Transverse colon (tissue), 4 donors: ENCODE measurements at regions not wholly inside any gene's neighbourhood (a gene's known extent, or its start where the extent isn't known, plus 50 kb on each side); places are given as distances from the start of the nearest gene placed in this dataset.

Experiments used
- DNase-seq: peaks from one replicate; pipeline ENCODE4 v3.0.0-alpha.2; 2019
- H3K27ac ChIP-seq, 4 donors: fragments of 200-600 bp; sonication (generic); 2 replicates each; pipeline ENCODE4 v1.5.1; 2016 to 2018; ENCODE audit warnings: inconsistent platforms in 4 of 4
- H3K27me3 ChIP-seq: fragments of 200-600 bp; sonication (generic); 2 replicates; pipeline ENCODE4 v1.5.1; 2017; ENCODE audit warnings: inconsistent platforms
- H3K36me3 ChIP-seq, 4 donors: fragments of 200-600 bp; sonication (generic); 2 replicates each; pipeline ENCODE4 v1.5.1; 2017 to 2019; ENCODE audit warnings: inconsistent platforms in 4 of 4
- H3K4me1 ChIP-seq, 4 donors: fragments of 200-600 bp; sonication (generic); 2 replicates each; pipeline ENCODE4 v1.5.1; 2017 to 2020; ENCODE audit warnings: inconsistent platforms in 4 of 4
- H3K4me3 ChIP-seq, 4 donors: fragments of 200-600 bp; sonication (generic); 1 replicate in 1 of 4; 2 replicates in 3 of 4; pipeline versions ENCODE4 v1.5.1 to v1.6.1; 2017 to 2019; ENCODE audit warnings: inconsistent platforms in 4 of 4
- H3K9me3 ChIP-seq, 2 donors: fragments of 200-600 bp; sonication (generic); 2 replicates each; pipeline ENCODE4 v1.5.1; 2017 to 2019; ENCODE audit warnings: inconsistent platforms in 2 of 2
- CTCF ChIP-seq, 5 experiments: fragments of 200-600 bp in 3 of 5; fragments of 450-650 bp in 2 of 5; sonication (generic) in 3 of 5; IDR thresholded peaks; 1 replicate in 2 of 5; 2 replicates in 3 of 5; pipeline ENCODE4 v1.5.1; 2016 to 2017; ENCODE audit warnings: antibody characterized with exemption in 5 of 5, inconsistent platforms in 3 of 5, mild to moderate bottlenecking in 2 of 5, moderate library complexity in 1 of 5
- EP300 ChIP-seq: sonication (generic); formaldehyde crosslinking; IDR thresholded peaks from one replicate; pipeline ENCODE4 v1.6.1; 2017; ENCODE audit warnings: antibody characterized with exemption, low read depth
- POLR2A ChIP-seq: fragments of 450-650 bp; IDR thresholded peaks from one replicate; pipeline ENCODE4 v1.6.1; 2016; ENCODE audit warnings: antibody characterized with exemption, mild to moderate bottlenecking, moderate library complexity
- POLR2AphosphoS5 ChIP-seq, 3 donors: sonication (generic); formaldehyde crosslinking; IDR thresholded peaks; one replicate each; pipeline ENCODE4 v1.6.1; 2016; ENCODE audit warnings: antibody characterized with exemption in 3 of 3
- WGBS, 2 donors: methylation state at CpG; one replicate each; pipeline ENCODE4 v1.1.5; 2018; ENCODE audit warnings: low coverage in 1 of 2; 5-methylcytosine and 5-hydroxymethylcytosine counted together
- in situ Hi-C, 4 donors: fragments of 200-750 bp; cut with MboI; loops; one replicate each; pipeline versions ENCODE4 v1.15.0 to v1.15.1; 2017; ENCODE audit warnings: low sequenced_read_pairs in 3 of 4, low pct_ligation_motif_present in 1 of 4, low pct_unique_long_range_greater_than_20kb in 1 of 4
- intact Hi-C: fragments of 100-400 bp; cut with DNase I; formaldehyde crosslinking; loops from one replicate; pipeline ENCODE4 v1.15.1; 2023; ENCODE audit warnings: low total_unique reads

GRCh38 chr18:53994016-53994415 is 230.5 kb downstream of the MBD2 start:
- WGBS, 2 donors, result 85 to 88% methylated on average over 1 to 2 of the region's 2 CpGs
- Histone ChIP-seq H3K36me3 (no peaks in the 10 kb centered on the region), H3K27me3 (no peaks in the 10 kb centered on the region), H3K9me3 (no peaks in the 10 kb centered on the region), H3K27ac (no peak overlapping the region), H3K4me3 (no peak overlapping the region), H3K4me1 (no peaks in the 10 kb centered on the region)
- no peak for DNase-seq
- TF ChIP-seq EP300 (no peak), CTCF (IDR thresholded peaks at IDR 0.05) (no peak), POLR2A (no peak), POLR2AphosphoS5 (IDR thresholded peaks at IDR 0.05) (no peak)
- in situ Hi-C loops (no loop called here), intact Hi-C loops (no loop called here)

- no peak for DNase-seq
- no peaks in the 10 kb centered on the region for H3K27me3 ChIP-seq
- WGBS, 2 donors, result 73 to 76% methylated on average over 5 of the region's 5 CpGs
- no peaks in the 10 kb centered on the region for H3K9me3 ChIP-seq
- H3K27ac ChIP-seq, result no peak overlapping the region
- intact Hi-C loops (no loop called here), in situ Hi-C loops (no loop called here)
- H3K4me3 ChIP-seq, result no peak overlapping the region
- no peaks in the 10 kb centered on the region for H3K36me3 ChIP-seq
- no peaks in the 10 kb centered on the region for H3K4me1 ChIP-seq
- TF ChIP-seq EP300 (no peak), POLR2A (no peak), POLR2AphosphoS5 (IDR thresholded peaks at IDR 0.05) (no peak), CTCF (IDR thresholded peaks at IDR 0.05) (no peak)
Measured at GRCh38 chr18:53991805-53992204, 232.7 kb downstream of the MBD2 start.

- no peak overlapping the region for H3K4me3 ChIP-seq
- no peaks in the 10 kb centered on the region for H3K4me1 ChIP-seq
- intact Hi-C loops (no loop called here), in situ Hi-C loops (no loop called here)
- H3K27me3 ChIP-seq, result no peaks in the 10 kb centered on the region
- H3K27ac ChIP-seq, result no peak overlapping the region
- 74 to 85% methylated on average over 3 of the region's 3 CpGs for WGBS, 2 donors
- no peak for DNase-seq
- TF ChIP-seq EP300 (no peak), POLR2A (no peak), CTCF (IDR thresholded peaks at IDR 0.05) (no peak), POLR2AphosphoS5 (IDR thresholded peaks at IDR 0.05) (no peak)
- no peaks in the 10 kb centered on the region for H3K9me3 ChIP-seq
- no peaks in the 10 kb centered on the region for H3K36me3 ChIP-seq
Measured at GRCh38 chr18:53991202-53991601, 233.3 kb downstream of the MBD2 start.

GRCh38 chr18:53990485-53990884 is 234.0 kb downstream of the MBD2 start:
- Histone ChIP-seq H3K4me1 (no peaks in the 10 kb centered on the region), H3K9me3 (no peaks in the 10 kb centered on the region), H3K27ac (no peak overlapping the region), H3K36me3 (no peaks in the 10 kb centered on the region), H3K4me3 (no peak overlapping the region), H3K27me3 (no peaks in the 10 kb centered on the region)
- TF ChIP-seq POLR2A (no peak), CTCF (IDR thresholded peaks at IDR 0.05) (no peak), EP300 (no peak), POLR2AphosphoS5 (IDR thresholded peaks at IDR 0.05) (no peak)
- 85 to 100% methylated on average over 1 of the region's 1 CpG for WGBS, 2 donors
- intact Hi-C loops (no loop called here), in situ Hi-C loops (no loop called here)
- DNase-seq, result no peak
